PC-3 (cell line): ENCODE measurements at regions not wholly inside any gene's neighbourhood (a gene's known extent, or its start where the extent isn't known, plus 50 kb on each side); places are given as distances from the start of the nearest gene placed in this dataset.
A peak's percentile ranks its signal among the peaks of the same experiment; 100 is the strongest.

Experiments used
- ATAC-seq: fragments of 200-7000 bp; cut with Tn5 transposase; 2 replicates; pipeline ENCODE4 v1.9.1; 2020; ENCODE audit warnings: mild to moderate bottlenecking, moderate library complexity
- BruUV-seq: library from RNA; stranded (reverse); fragments of 400-500 nt; replicated peaks from 2 replicates; lab custom pipeline; 2021; lab: Mats Ljungman, UMichigan
- CTCF ChIA-PET: fragments of 300-600 bp; sonication (Branson Sonifier 250); formaldehyde crosslinking; loops from one replicate; lab custom pipeline; 2022; ENCODE audit warnings: antibody characterized with exemption; lab: Charles Lee
- POLR2A ChIA-PET: fragments of 300-600 bp; sonication (Branson Sonifier 250); formaldehyde crosslinking; loops from one replicate; lab custom pipeline; 2022; ENCODE audit warnings: antibody characterized with exemption; ENCODE audit not compliant: unreplicated experiment; lab: Charles Lee
- DNase-seq: peaks from one replicate; pipeline ENCODE4 v3.0.0-alpha.2; 2015
- H2AFZ ChIP-seq: fragments of 300-600 bp; sonication (generic); 2 replicates; pipeline ENCODE4 v1.6.0; 2016; ENCODE audit warnings: antibody characterized with exemption, low read length
- H3F3A ChIP-seq: fragments of 300-600 bp; sonication (generic); one replicate; pipeline ENCODE4 v1.6.0; 2017; ENCODE audit warnings: antibody characterized with exemption, low read length, control low read depth, mild to moderate bottlenecking; ENCODE audit not compliant: unreplicated experiment
- H3K27ac ChIP-seq: fragments of 300-600 bp; sonication (generic); 2 replicates; pipeline ENCODE4 v1.5.1; 2016; ENCODE audit warnings: mild to moderate bottlenecking, low read length
- H3K27me3 ChIP-seq: fragments of 300-600 bp; sonication (generic); 2 replicates; pipeline ENCODE4 v1.6.1; 2016; ENCODE audit warnings: low read length, mixed read lengths
- H3K36me3 ChIP-seq: fragments of 300-600 bp; sonication (generic); 2 replicates; pipeline ENCODE4 v1.6.1; 2016; ENCODE audit warnings: low read depth, mixed run types, low read length, mixed read lengths
- H3K4me1 ChIP-seq: fragments of 300-600 bp; sonication (generic); 2 replicates; pipeline ENCODE4 v1.5.1; 2016; ENCODE audit warnings: low read length; ENCODE audit not compliant: insufficient read depth
- H3K4me2 ChIP-seq: fragments of 300-600 bp; sonication (generic); 2 replicates; pipeline ENCODE4 v1.6.0; 2016; ENCODE audit warnings: low read length
- H3K4me3 ChIP-seq: fragments of 300-600 bp; sonication (generic); 2 replicates; pipeline ENCODE4 v1.5.1; 2016; ENCODE audit warnings: mild to moderate bottlenecking, low read length, mixed read lengths
- H3K79me2 ChIP-seq: fragments of 300-600 bp; sonication (generic); 2 replicates; pipeline ENCODE4 v1.6.1; 2017; ENCODE audit warnings: low read length, mixed read lengths
- H3K9ac ChIP-seq: fragments of 300-600 bp; sonication (generic); 2 replicates; pipeline ENCODE4 v1.6.0; 2016; ENCODE audit warnings: mild to moderate bottlenecking, low read length
- H3K9me2 ChIP-seq: fragments of 300-600 bp; sonication (generic); replicated peaks from 2 replicates; pipeline ENCODE4 v1.6.1; 2016; ENCODE audit warnings: mixed run types, low read length, mixed read lengths
- H3K9me3 ChIP-seq: fragments of 300-600 bp; sonication (generic); 2 replicates; pipeline ENCODE4 v1.6.1; 2016; ENCODE audit warnings: low read length, mixed read lengths
- H4K20me1 ChIP-seq: fragments of 300-600 bp; sonication (generic); 2 replicates; pipeline ENCODE4 v1.6.1; 2016; ENCODE audit warnings: low read length, mixed read lengths
- CTCF ChIP-seq: fragments of 300-600 bp; sonication (generic); conservative IDR thresholded peaks from 2 replicates; pipeline ENCODE4 v1.5.1; 2017; ENCODE audit warnings: antibody characterized with exemption, low read depth, mild to moderate bottlenecking, low read length
- EZH2 ChIP-seq: fragments of 300-600 bp; sonication (generic); IDR thresholded peaks from one replicate; pipeline ENCODE4 v1.6.1; 2017; ENCODE audit warnings: antibody characterized with exemption, mild to moderate bottlenecking, low read length; ENCODE audit not compliant: unreplicated experiment
- EZH2phosphoT487 ChIP-seq: fragments of 300-600 bp; sonication (generic); IDR thresholded peaks from 2 replicates; pipeline ENCODE4 v1.6.1; 2018; ENCODE audit warnings: mild to moderate bottlenecking, antibody characterized with exemption, low read length, borderline replicate concordance
- intact Hi-C: fragments of 100-400 bp; cut with micrococcal nuclease; formaldehyde crosslinking; loops from 2 replicates; pipeline ENCODE4 v1.9.0; 2023

- Histone ChIP-seq H3K4me1 (no peaks in the 10 kb centered on the region), H3K9ac (no peak overlapping the region), H4K20me1 (no peaks in the 10 kb centered on the region), H3K27me3 (peaks cover 40% of the 10 kb centered on the region), H3F3A (no peaks in the 10 kb centered on the region), H3K27ac (no peak overlapping the region), H3K4me2 (no peak overlapping the region), H2AFZ (no peak overlapping the region), H3K4me3 (no peak overlapping the region), H3K36me3 (no peaks in the 10 kb centered on the region), H3K9me2 (no peaks in the 10 kb centered on the region), H3K9me3 (no peaks in the 10 kb centered on the region), H3K79me2 (no peaks in the 10 kb centered on the region)
- ChIA-PET POLR2A (no interaction called here), CTCF (no interaction called here)
- ATAC-seq: no peak
- TF ChIP-seq EZH2phosphoT487: no peak
- no peak for TF ChIP-seq EZH2
- TF ChIP-seq CTCF: no peak
- no peak for DNase-seq
- no TSS peak for BruUV-seq
- intact Hi-C loops: no loop called here
Measured at GRCh38 chr6:23713211-23713610, 412.8 kb upstream of the NRSN1 start.

GRCh38 chr6:23728707-23729106 is 397.3 kb upstream of the NRSN1 start:
- DNase-seq: peak; percentile 20
- Histone ChIP-seq H4K20me1 (no peaks in the 10 kb centered on the region), H3K79me2 (no peaks in the 10 kb centered on the region), H3K4me3 (no peak overlapping the region), H3F3A (no peaks in the 10 kb centered on the region), H3K9me2 (no peaks in the 10 kb centered on the region), H3K9ac (no peak overlapping the region), H3K36me3 (no peaks in the 10 kb centered on the region), H3K27me3 (peaks cover 7% of the 10 kb centered on the region; the same call in 1 of the 2 replicates), H3K4me2 (0 out of 2 replicates have a peak overlapping the region, but pooled peaks have one; percentile 9), H3K27ac (no peak overlapping the region), H2AFZ (no peak overlapping the region), H3K4me1 (peaks cover 6% of the 10 kb centered on the region; the same call in 1 of the 2 replicates), H3K9me3 (no peaks in the 10 kb centered on the region)
- ChIA-PET CTCF (no interaction called here), POLR2A (no interaction called here)
- intact Hi-C loops: loop anchor here (5.0 kb wide), 1 partner anchor 41 kb away; no protein-coding TSS in a partner anchor
- TF ChIP-seq EZH2 (no peak), CTCF (no peak), EZH2phosphoT487 (no peak)
- ATAC-seq: peak; percentile 97
- no TSS peak for BruUV-seq

- H3K9me3 ChIP-seq: no peaks in the 10 kb centered on the region
- H3K9ac ChIP-seq: no peak overlapping the region
- H3K9me2 ChIP-seq: no peaks in the 10 kb centered on the region
- peaks cover 6% of the 10 kb centered on the region; the same call in 1 of the 2 replicates for H3K4me1 ChIP-seq
- intact Hi-C loops: no loop called here
- no peak overlapping the region for H3K27ac ChIP-seq
- no peak overlapping the region for H3K4me2 ChIP-seq
- ATAC-seq (no peak), DNase-seq (no peak)
- no peaks in the 10 kb centered on the region for H3K79me2 ChIP-seq
- ChIA-PET POLR2A (no interaction called here), CTCF (no interaction called here)
- no TSS peak for BruUV-seq
- peaks cover 5% of the 10 kb centered on the region; the same call in 1 of the 2 replicates for H3K27me3 ChIP-seq
- H3K36me3 ChIP-seq: no peaks in the 10 kb centered on the region
- H4K20me1 ChIP-seq: no peaks in the 10 kb centered on the region
- no peaks in the 10 kb centered on the region for H3F3A ChIP-seq
- TF ChIP-seq EZH2phosphoT487 (no peak), CTCF (no peak), EZH2 (no peak)
- H3K4me3 ChIP-seq: no peak overlapping the region
- no peak overlapping the region for H2AFZ ChIP-seq
Measured at GRCh38 chr6:23731609-23732008, 394.4 kb upstream of the NRSN1 start.
